NB4 (cell line): ENCODE measurements at regions not wholly inside any gene's neighbourhood (a gene's known extent, or its start where the extent isn't known, plus 50 kb on each side); places are given as distances from the start of the nearest gene placed in this dataset.

Experiments
- CTCF ChIP-seq: IDR thresholded peaks from one replicate; pipeline ENCODE4 v1.5.1; 2012; ENCODE audit warnings: low read depth, low read length
- POLR2A ChIP-seq: IDR thresholded peaks from 2 replicates; pipeline ENCODE4 v1.6.1; 2011; ENCODE audit warnings: mild to moderate bottlenecking; ENCODE audit not compliant: insufficient read length; ENCODE audit errors: extremely low read depth

GRCh38 chr2:215210082-215210481 lies 71.7 kb upstream of the ABCA12 start:
- TF ChIP-seq CTCF = no peak
- no peak for TF ChIP-seq POLR2A
